DOHH2 (cell line): ENCODE measurements at regions not wholly inside any gene's neighbourhood (a gene's known extent, or its start where the extent isn't known, plus 50 kb on each side); places are given as distances from the start of the nearest gene placed in this dataset.

Source experiments
- H3F3A ChIP-seq: fragments of 200-600 bp; sonication (generic), shearing (Covaris generic); 2 replicates; pipeline ENCODE4 v1.6.0; 2016; ENCODE audit warnings: antibody characterized with exemption, mild to moderate bottlenecking; ENCODE audit not compliant: control insufficient read depth, insufficient read depth
- H3K27ac ChIP-seq: fragments of 200-600 bp; sonication (generic); 2 replicates; pipeline ENCODE4 v1.5.1; 2014; ENCODE audit warnings: low read depth, mild to moderate bottlenecking, low read length, moderate library complexity
- H3K27me3 ChIP-seq: fragments of 200-600 bp; sonication (generic); 2 replicates; pipeline ENCODE4 v1.6.1; 2014; ENCODE audit warnings: mild to moderate bottlenecking, low read length, mixed read lengths; ENCODE audit not compliant: control insufficient read depth
- H3K36me3 ChIP-seq: fragments of 200-600 bp; sonication (generic); 2 replicates; pipeline ENCODE4 v1.6.1; 2014; ENCODE audit warnings: mild to moderate bottlenecking, low read length, moderate library complexity, mixed read lengths; ENCODE audit not compliant: control insufficient read depth
- H3K4me1 ChIP-seq: fragments of 200-600 bp; sonication (generic); 2 replicates; pipeline ENCODE4 v1.6.1; 2014; ENCODE audit warnings: mild to moderate bottlenecking, low read length, mixed read lengths; ENCODE audit not compliant: control insufficient read depth
- H3K4me2 ChIP-seq: fragments of 200-600 bp; sonication (generic); 2 replicates; pipeline ENCODE4 v1.6.0; 2014; ENCODE audit warnings: mild to moderate bottlenecking, low read length, moderate library complexity
- H3K4me3 ChIP-seq: fragments of 200-600 bp; sonication (generic); 2 replicates; pipeline ENCODE4 v1.5.1; 2014; ENCODE audit warnings: mild to moderate bottlenecking, low read length, mixed read lengths
- H3K79me2 ChIP-seq: fragments of 200-600 bp; sonication (generic); 2 replicates; pipeline ENCODE4 v1.6.1; 2014; ENCODE audit warnings: mild to moderate bottlenecking, low read length, mixed read lengths; ENCODE audit not compliant: control insufficient read depth
- H3K9me2 ChIP-seq: fragments of 200-600 bp; sonication (generic); replicated peaks from 2 replicates; pipeline ENCODE4 v1.6.1; 2014; ENCODE audit warnings: mild to moderate bottlenecking, low read length, mixed read lengths; ENCODE audit not compliant: control insufficient read depth
- H3K9me3 ChIP-seq: fragments of 200-600 bp; sonication (generic); 2 replicates; pipeline ENCODE4 v1.6.1; 2014; ENCODE audit warnings: antibody characterized with exemption, low read length, mixed read lengths; ENCODE audit not compliant: control insufficient read depth, insufficient read depth
- H4K20me1 ChIP-seq: fragments of 200-600 bp; sonication (generic); 2 replicates; pipeline ENCODE4 v1.6.0; 2014; ENCODE audit warnings: low read depth, mild to moderate bottlenecking, antibody characterized with exemption, low read length, moderate library complexity; ENCODE audit not compliant: control insufficient read depth, insufficient read depth
- EZH2phosphoT487 ChIP-seq: fragments of 200-600 bp; sonication (generic); IDR thresholded peaks from 2 replicates; pipeline ENCODE4 v1.6.1; 2017; ENCODE audit warnings: borderline replicate concordance, mild to moderate bottlenecking, antibody characterized with exemption, low read length, moderate library complexity, mixed read lengths
- TF ChIP-seq, protein P1 (sequence below): fragments of 200-600 bp; sonication (generic); IDR thresholded peaks from one replicate; pipeline ENCODE4 v1.5.1; 2014; ENCODE audit warnings: antibody characterized with exemption, mild to moderate bottlenecking, low read depth, low read length; ENCODE audit not compliant: poor library complexity, severe bottlenecking

DNA sequence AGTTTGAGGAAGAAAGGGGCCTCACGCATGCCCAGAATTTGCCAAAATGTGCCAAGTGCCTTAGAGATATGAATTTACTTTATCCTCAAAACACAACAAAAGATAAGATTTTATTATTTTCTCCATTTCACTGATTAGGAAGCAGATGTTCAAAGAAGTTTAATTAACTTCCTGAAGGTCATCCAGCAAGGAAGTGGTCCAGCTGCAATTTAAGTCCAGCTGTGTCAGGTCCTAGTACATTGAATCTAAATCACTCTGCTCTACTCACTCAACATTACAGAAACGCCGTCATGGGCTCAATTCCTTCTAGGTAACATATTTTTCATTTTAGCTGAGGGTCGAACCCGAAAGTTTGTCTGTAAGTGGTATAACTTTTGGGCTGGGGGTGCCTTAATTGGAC, 115.4 kb downstream of the CCDC34 start:
- no peaks in the 10 kb centered on the region for H3K4me1 ChIP-seq
- H3K27me3 ChIP-seq = no peaks in the 10 kb centered on the region
- H3K4me3 ChIP-seq = no peak overlapping the region
- no peaks in the 10 kb centered on the region for H4K20me1 ChIP-seq
- no peaks in the 10 kb centered on the region for H3K9me2 ChIP-seq
- H3K79me2 ChIP-seq = no peaks in the 10 kb centered on the region
- H3K27ac ChIP-seq = no peak overlapping the region
- H3F3A ChIP-seq = no peaks in the 10 kb centered on the region
- TF ChIP-seq, protein P1, sequence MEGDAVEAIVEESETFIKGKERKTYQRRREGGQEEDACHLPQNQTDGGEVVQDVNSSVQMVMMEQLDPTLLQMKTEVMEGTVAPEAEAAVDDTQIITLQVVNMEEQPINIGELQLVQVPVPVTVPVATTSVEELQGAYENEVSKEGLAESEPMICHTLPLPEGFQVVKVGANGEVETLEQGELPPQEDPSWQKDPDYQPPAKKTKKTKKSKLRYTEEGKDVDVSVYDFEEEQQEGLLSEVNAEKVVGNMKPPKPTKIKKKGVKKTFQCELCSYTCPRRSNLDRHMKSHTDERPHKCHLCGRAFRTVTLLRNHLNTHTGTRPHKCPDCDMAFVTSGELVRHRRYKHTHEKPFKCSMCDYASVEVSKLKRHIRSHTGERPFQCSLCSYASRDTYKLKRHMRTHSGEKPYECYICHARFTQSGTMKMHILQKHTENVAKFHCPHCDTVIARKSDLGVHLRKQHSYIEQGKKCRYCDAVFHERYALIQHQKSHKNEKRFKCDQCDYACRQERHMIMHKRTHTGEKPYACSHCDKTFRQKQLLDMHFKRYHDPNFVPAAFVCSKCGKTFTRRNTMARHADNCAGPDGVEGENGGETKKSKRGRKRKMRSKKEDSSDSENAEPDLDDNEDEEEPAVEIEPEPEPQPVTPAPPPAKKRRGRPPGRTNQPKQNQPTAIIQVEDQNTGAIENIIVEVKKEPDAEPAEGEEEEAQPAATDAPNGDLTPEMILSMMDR = no peak
- TF ChIP-seq EZH2phosphoT487 = no peak
- H3K36me3 ChIP-seq = no peaks in the 10 kb centered on the region
- no peak overlapping the region for H3K4me2 ChIP-seq
- no peaks in the 10 kb centered on the region for H3K9me3 ChIP-seq

DNA sequence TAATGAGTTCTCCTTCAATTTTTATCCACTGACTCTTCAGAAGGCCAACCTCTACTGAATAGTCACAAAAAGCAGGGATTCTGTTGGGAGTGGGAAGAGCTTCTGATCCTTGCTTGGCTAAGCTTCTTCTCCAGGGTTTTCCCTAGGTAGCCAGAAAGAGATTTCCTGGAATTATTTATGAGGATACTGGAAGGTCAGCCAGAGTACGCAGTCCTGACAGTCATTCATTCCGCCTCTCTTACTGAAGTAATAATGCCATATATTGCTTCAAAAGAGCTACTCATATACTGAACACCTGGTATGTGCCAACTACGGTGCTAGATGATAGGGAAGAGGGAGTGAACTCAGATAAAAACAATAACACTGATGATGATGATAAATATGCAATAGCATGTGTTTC, 116.1 kb downstream of the CCDC34 start:
- Histone ChIP-seq H3K27ac (no peak overlapping the region), H3K9me3 (no peaks in the 10 kb centered on the region), H3K36me3 (no peaks in the 10 kb centered on the region), H3F3A (no peaks in the 10 kb centered on the region), H3K4me1 (no peaks in the 10 kb centered on the region), H3K4me2 (no peak overlapping the region), H3K27me3 (no peaks in the 10 kb centered on the region), H4K20me1 (no peaks in the 10 kb centered on the region), H3K9me2 (no peaks in the 10 kb centered on the region), H3K4me3 (no peak overlapping the region), H3K79me2 (no peaks in the 10 kb centered on the region)
- TF ChIP-seq EZH2phosphoT487 = no peak

DNA sequence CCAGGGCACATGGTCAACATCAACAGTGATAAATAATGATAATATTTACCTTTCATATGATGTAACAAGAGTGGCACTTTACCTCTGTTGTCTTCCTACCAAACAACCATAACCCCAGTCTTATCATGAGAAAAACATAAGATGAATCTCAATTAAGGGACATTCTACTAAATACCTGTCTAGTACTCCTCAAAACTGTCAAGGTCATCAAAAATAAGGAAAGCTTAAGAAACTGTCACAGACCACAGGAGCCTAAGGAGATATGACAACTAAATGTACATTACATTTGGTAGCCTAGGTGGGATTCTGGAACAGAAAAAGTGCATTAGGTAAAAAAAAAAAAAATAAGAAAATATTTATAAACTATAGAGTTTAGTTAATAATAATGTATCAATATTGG, 118.1 kb downstream of the CCDC34 start:
- Histone ChIP-seq H3K27ac (no peak overlapping the region), H3K4me1 (no peaks in the 10 kb centered on the region), H3K36me3 (no peaks in the 10 kb centered on the region), H3F3A (no peaks in the 10 kb centered on the region), H3K4me3 (no peak overlapping the region), H3K4me2 (no peak overlapping the region), H3K9me3 (no peaks in the 10 kb centered on the region), H3K79me2 (no peaks in the 10 kb centered on the region), H3K9me2 (no peaks in the 10 kb centered on the region), H4K20me1 (no peaks in the 10 kb centered on the region), H3K27me3 (no peaks in the 10 kb centered on the region)
- TF ChIP-seq, protein P1 = no peak
- no peak for TF ChIP-seq EZH2phosphoT487

DNA sequence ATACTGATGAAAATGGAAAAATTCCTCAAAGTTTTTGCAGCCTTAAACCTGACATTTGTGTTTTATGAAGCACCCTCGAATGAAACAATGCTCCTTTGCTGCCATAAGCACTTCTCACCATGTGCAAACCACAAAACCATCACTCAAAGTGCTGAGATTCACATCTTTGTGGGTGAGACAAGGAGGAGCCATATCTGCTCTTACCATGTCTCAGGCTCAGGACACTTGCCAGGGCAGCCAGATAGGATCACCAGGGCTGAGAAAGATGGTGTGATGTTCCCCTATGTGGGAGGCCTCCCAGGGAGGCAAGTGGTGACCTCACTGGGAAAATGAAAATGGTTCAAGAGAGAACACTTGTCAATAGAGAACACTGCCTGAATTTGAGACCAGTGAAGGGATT, 120.4 kb downstream of the CCDC34 start:
- Histone ChIP-seq H3K9me2 (no peaks in the 10 kb centered on the region), H3K4me1 (no peaks in the 10 kb centered on the region), H3K27ac (no peak overlapping the region), H4K20me1 (no peaks in the 10 kb centered on the region), H3K27me3 (no peaks in the 10 kb centered on the region), H3K4me2 (no peak overlapping the region), H3F3A (no peaks in the 10 kb centered on the region), H3K4me3 (no peak overlapping the region), H3K79me2 (no peaks in the 10 kb centered on the region), H3K36me3 (no peaks in the 10 kb centered on the region), H3K9me3 (no peaks in the 10 kb centered on the region)
- TF ChIP-seq, protein P1 = no peak
- TF ChIP-seq EZH2phosphoT487 = no peak
